GM12865 (cell line): ENCODE measurements at regions not wholly inside any gene's neighbourhood (a gene's known extent, or its start where the extent isn't known, plus 50 kb on each side); places are given as distances from the start of the nearest gene placed in this dataset.

Experiments used
- DNase-seq: peaks from one replicate; pipeline ENCODE4 v3.0.0; 2010; ENCODE audit warnings: low read depth
- H3K4me3 ChIP-seq: 2 replicates; pipeline ENCODE4 v1.5.1; 2011; ENCODE audit warnings: mild to moderate bottlenecking, low read depth, low read length, control low read depth
- TF ChIP-seq, protein P1 (sequence below): IDR thresholded peaks from 2 replicates; pipeline ENCODE4 v1.5.1; 2011; ENCODE audit warnings: low read length, control low read depth, low read depth, inconsistent platforms; ENCODE audit not compliant: insufficient read depth; ENCODE audit errors: missing control alignments

DNA sequence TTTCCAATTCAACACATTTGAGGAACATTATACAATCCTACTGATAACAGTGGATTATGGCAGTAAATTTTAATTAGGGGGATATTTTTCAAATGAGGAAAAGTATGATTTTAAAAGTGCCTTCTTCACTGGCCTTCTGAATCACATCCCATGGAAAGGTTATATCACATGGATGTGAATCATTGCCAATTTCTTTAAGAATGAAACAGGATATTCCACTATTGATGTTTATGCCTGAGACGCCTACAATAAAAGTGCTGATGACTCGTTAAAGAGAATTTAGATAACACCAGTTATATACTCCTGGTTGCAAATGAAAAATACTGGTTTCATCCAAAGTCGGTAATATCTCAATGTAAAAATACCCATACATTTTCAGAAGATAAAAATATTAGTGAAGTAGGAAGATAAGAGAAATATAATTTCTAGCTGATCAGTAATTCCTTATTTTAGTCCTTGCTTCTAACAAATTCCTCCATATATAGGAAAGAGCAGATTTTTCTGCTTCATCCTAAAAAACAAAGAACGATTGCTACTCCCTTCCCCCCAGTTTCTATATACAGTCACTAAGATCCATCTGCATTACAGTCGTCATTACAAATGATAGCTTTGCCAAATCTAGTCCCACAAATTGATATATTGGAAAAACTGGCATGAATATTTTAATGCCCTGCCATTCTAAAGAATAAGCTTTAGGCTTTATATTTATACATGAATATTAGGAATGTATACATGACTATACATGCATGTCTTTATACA, 139.5 kb upstream of the SOX5 start:
- H3K4me3 ChIP-seq, result no peak overlapping the region
- TF ChIP-seq, protein P1, sequence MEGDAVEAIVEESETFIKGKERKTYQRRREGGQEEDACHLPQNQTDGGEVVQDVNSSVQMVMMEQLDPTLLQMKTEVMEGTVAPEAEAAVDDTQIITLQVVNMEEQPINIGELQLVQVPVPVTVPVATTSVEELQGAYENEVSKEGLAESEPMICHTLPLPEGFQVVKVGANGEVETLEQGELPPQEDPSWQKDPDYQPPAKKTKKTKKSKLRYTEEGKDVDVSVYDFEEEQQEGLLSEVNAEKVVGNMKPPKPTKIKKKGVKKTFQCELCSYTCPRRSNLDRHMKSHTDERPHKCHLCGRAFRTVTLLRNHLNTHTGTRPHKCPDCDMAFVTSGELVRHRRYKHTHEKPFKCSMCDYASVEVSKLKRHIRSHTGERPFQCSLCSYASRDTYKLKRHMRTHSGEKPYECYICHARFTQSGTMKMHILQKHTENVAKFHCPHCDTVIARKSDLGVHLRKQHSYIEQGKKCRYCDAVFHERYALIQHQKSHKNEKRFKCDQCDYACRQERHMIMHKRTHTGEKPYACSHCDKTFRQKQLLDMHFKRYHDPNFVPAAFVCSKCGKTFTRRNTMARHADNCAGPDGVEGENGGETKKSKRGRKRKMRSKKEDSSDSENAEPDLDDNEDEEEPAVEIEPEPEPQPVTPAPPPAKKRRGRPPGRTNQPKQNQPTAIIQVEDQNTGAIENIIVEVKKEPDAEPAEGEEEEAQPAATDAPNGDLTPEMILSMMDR, result no peak
- DNase-seq, result no peak

DNA sequence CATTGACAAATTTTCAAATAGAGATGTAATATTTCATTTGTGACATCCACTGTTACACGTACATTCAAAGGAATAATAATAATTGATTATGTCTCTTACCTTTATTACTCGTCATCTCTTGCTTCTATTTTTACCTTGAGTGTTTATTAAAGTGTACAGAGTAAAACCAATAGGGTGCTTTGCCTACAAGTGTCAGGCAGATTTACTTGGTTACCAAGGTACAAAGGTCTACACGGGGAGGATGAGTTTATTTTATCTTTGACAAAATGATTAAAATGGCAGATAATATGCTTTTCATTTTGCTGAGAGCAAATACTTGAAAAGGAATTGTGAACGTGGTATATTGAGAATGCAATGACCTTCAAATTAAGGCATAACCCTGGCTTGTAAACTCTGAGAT, 137.8 kb upstream of the SOX5 start:
- H3K4me3 ChIP-seq, result no peak overlapping the region
- TF ChIP-seq, protein P1, result no peak
- DNase-seq, result no peak

DNA sequence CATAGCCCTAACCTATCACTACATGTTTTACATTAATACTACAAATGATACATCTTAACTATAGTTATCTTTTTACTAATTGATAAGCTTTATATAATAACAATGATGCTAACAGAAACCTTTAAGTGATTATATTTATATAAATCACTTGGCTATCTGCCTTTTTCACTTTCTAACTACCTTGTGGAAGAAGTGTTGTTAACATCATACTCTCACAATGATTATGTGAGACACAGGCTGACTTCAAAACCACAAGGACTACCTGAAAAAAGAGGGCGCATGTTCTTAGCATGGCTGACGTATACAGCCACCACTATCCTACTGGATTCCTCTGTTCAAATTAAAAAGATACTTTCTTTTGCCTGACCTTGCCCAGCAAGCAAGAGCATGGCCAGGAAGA, 135.3 kb upstream of the SOX5 start:
- TF ChIP-seq, protein P1, result no peak
- no peak overlapping the region for H3K4me3 ChIP-seq
- no peak for DNase-seq

DNA sequence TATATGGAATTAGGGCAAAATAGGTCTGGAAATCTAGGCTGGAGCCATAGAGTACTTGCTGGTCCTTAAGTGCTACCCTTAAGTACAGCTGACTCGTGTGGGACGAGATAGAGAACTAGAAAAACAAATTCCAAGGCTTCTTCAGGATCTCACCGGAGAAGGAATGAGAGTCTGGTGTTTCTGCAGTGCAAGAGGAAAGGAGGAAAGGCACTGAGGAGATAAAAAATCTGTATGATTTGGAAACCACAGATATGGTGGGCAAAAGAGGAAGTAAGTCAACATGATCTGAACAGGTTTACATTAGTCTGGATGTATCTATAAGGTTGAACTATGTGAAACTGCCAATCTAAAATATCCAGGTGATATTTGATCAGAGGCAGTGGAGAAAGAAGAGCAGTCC, 134.4 kb upstream of the SOX5 start:
- no peak overlapping the region for H3K4me3 ChIP-seq
- TF ChIP-seq, protein P1, result no peak
- DNase-seq, result no peak

DNA sequence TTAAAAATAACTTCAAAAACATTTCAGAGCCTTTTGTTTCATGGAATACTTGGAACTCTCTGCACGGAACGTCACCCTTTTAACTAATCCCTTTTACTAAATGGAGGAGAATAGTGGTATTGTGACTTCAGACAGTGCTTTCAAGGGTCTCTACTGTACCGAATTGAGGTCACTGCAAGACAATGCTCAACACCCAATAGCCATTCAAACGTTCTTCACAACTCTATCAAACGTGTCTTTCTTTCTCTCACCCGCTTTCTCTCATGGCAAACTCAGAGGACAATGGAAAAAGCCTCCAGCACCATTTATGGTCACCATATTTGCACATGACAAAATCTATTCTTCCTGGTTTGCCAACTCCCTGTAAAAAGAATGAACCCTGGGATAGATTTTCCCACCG, 132.1 kb upstream of the SOX5 start:
- H3K4me3 ChIP-seq, result no peak overlapping the region
- TF ChIP-seq, protein P1, result no peak
- DNase-seq, result no peak

DNA sequence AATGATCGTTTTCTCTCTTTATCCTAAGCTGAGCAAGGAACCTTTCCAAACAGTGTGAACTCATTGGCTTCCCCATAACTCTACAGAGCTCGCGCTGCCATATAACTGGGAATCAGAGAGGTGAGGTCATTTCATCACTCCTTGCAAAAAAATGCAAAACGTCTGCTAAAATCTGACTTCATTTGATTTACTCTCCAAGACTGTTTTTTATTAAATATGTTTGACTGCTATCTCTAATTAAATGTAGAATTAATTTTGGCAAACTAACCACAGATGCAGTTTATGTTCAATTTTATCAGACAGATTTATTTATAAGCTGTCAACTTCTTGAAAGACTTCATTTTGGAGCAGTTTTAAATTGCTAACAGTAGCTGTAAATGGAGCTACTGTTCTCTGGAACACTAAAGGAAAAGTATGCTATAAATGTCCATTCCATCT, 131.6 kb upstream of the SOX5 start:
- no peak for DNase-seq
- TF ChIP-seq, protein P1, result no peak
- no peak overlapping the region for H3K4me3 ChIP-seq

DNA sequence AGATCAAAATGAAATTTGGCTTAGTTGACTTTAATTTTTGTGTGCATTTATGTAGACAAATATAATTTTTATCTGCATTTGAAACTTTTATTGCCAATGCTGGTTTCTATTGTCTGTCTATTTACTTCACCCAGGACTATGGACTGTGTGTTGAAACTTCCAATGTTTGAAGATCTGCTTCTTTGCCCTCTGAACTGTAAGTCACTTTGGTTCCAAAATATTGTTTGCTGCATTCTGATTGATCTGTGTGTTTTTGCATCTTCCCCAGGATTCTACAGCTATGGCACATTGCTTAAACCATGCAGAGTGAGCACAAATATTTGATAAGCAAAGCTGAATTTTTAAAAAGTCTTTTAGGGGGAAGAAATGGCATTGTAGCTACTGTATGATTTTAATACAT, 131.0 kb upstream of the SOX5 start:
- DNase-seq, result no peak
- TF ChIP-seq, protein P1, result no peak
- H3K4me3 ChIP-seq, result no peak overlapping the region
